Brain microvascular endothelial cell (primary cell): ENCODE measurements at regions not wholly inside any gene's neighbourhood (a gene's known extent, or its start where the extent isn't known, plus 50 kb on each side); places are given as distances from the start of the nearest gene placed in this dataset.

Experiments
- DNase-seq: peaks from one replicate; pipeline ENCODE4 v3.0.0-alpha.2; 2020
- H3K27ac ChIP-seq: fragments of 250-450 bp; sonication (Bioruptor Pico); 2 replicates; pipeline ENCODE4 v1.5.1; 2020; ENCODE audit warnings: mild to moderate bottlenecking, moderate library complexity
- H3K27me3 ChIP-seq: fragments of 250-450 bp; sonication (Bioruptor Pico); replicated peaks from 2 replicates; pipeline ENCODE4 v1.5.1; 2020; ENCODE audit warnings: mild to moderate bottlenecking
- H3K36me3 ChIP-seq: fragments of 250-450 bp; sonication (Bioruptor Pico); replicated peaks from 2 replicates; pipeline ENCODE4 v1.5.1; 2020; ENCODE audit warnings: mild to moderate bottlenecking
- H3K4me3 ChIP-seq: 2 replicates; pipeline ENCODE4 v1.5.1; 2011; ENCODE audit warnings: low read depth, mild to moderate bottlenecking, control low read depth, low read length, moderate library complexity
- CTCF ChIP-seq: IDR thresholded peaks from 2 replicates; pipeline ENCODE4 v1.5.1; 2011; ENCODE audit warnings: low read depth, mild to moderate bottlenecking, moderate library complexity, low read length, control low read depth, inconsistent platforms; ENCODE audit errors: missing control alignments
- in situ Hi-C: cut with HindIII; loops from 2 replicates; pipeline ENCODE4 v1.10.0; 2017; ENCODE audit warnings: low sequenced_read_pairs, low pct_ligation_motif_present

- no peaks in the 10 kb centered on the region for H3K27me3 ChIP-seq
- no peak for DNase-seq
- no peaks in the 10 kb centered on the region for H3K36me3 ChIP-seq
- H3K4me3 ChIP-seq: no peak overlapping the region
- TF ChIP-seq CTCF: no peak
- in situ Hi-C loops: no loop called here
- H3K27ac ChIP-seq: no peak overlapping the region
These were observed 425.8 kb downstream of the FRK start for GRCh38 chr6:115634887-115635286.

- Histone ChIP-seq H3K27ac (no peak overlapping the region), H3K36me3 (no peaks in the 10 kb centered on the region), H3K27me3 (no peaks in the 10 kb centered on the region), H3K4me3 (no peak overlapping the region)
- DNase-seq: no peak
- no peak for TF ChIP-seq CTCF
- in situ Hi-C loops: no loop called here
These were observed 426.6 kb downstream of the FRK start for GRCh38 chr6:115634131-115634530.

GRCh38 chr6:115631028-115631427, 429.7 kb downstream of the FRK start:
- DNase-seq: no peak
- H3K27me3 ChIP-seq: no peaks in the 10 kb centered on the region
- no peak for TF ChIP-seq CTCF
- no peak overlapping the region for H3K4me3 ChIP-seq
- H3K36me3 ChIP-seq: no peaks in the 10 kb centered on the region
- no peak overlapping the region for H3K27ac ChIP-seq
- in situ Hi-C loops: no loop called here

- DNase-seq: no peak
- Histone ChIP-seq H3K27me3 (no peaks in the 10 kb centered on the region), H3K4me3 (no peak overlapping the region), H3K27ac (no peak overlapping the region), H3K36me3 (no peaks in the 10 kb centered on the region)
- in situ Hi-C loops: no loop called here
- TF ChIP-seq CTCF: no peak
These were observed 430.2 kb downstream of the FRK start for GRCh38 chr6:115630424-115631024.

GRCh38 chr6:115629415-115629814, 431.3 kb downstream of the FRK start:
- no peaks in the 10 kb centered on the region for H3K36me3 ChIP-seq
- H3K4me3 ChIP-seq: no peak overlapping the region
- DNase-seq: no peak
- no peak overlapping the region for H3K27ac ChIP-seq
- TF ChIP-seq CTCF: no peak
- no peaks in the 10 kb centered on the region for H3K27me3 ChIP-seq
- in situ Hi-C loops: no loop called here

GRCh38 chr6:115618256-115618655, 442.4 kb downstream of the FRK start:
- no peaks in the 10 kb centered on the region for H3K36me3 ChIP-seq
- in situ Hi-C loops: no loop called here
- no peak for TF ChIP-seq CTCF
- H3K4me3 ChIP-seq: no peak overlapping the region
- H3K27me3 ChIP-seq: no peaks in the 10 kb centered on the region
- no peak for DNase-seq
- no peak overlapping the region for H3K27ac ChIP-seq
